ENCODE measurements at regions not wholly inside any gene's neighbourhood (a gene's known extent, or its start where the extent isn't known, plus 50 kb on each side); places are given as distances from the start of the nearest gene placed in this dataset.

DNA sequence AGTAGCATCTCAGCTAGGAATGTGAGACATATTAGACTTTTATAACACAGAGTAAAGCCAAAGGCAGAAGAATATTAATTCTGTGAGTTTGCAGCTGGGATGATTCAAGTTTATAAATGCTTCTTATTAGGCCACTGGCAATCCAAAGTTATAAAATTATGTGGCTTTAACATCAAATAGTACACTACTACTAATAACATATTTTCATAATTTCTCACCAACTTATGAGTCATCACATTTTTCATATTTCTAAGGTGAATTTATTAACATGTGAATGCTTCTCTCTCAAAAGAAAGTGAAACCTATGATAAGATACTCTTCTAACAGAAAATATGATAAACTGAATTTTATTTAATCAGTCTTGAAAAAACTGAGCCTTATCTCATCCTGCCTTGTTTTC lies 1348.2 kb upstream of the ALCAM start:
- TF ChIP-seq POLR2A (IDR thresholded peaks at IDR 0.05) = no peak
- TF ChIP-seq, protein P1, sequence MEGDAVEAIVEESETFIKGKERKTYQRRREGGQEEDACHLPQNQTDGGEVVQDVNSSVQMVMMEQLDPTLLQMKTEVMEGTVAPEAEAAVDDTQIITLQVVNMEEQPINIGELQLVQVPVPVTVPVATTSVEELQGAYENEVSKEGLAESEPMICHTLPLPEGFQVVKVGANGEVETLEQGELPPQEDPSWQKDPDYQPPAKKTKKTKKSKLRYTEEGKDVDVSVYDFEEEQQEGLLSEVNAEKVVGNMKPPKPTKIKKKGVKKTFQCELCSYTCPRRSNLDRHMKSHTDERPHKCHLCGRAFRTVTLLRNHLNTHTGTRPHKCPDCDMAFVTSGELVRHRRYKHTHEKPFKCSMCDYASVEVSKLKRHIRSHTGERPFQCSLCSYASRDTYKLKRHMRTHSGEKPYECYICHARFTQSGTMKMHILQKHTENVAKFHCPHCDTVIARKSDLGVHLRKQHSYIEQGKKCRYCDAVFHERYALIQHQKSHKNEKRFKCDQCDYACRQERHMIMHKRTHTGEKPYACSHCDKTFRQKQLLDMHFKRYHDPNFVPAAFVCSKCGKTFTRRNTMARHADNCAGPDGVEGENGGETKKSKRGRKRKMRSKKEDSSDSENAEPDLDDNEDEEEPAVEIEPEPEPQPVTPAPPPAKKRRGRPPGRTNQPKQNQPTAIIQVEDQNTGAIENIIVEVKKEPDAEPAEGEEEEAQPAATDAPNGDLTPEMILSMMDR (IDR thresholded peaks at IDR 0.05) = no peak
